ENCODE measurements at regions not wholly inside any gene's neighbourhood (a gene's known extent, or its start where the extent isn't known, plus 50 kb on each side); places are given as distances from the start of the nearest gene placed in this dataset.

GRCh38 chr3:159629329-159630084 lies 359.1 kb upstream of the IL12A start:
- no peak for DNase-seq

GRCh38 chr3:159631226-159631625 lies 357.4 kb upstream of the IL12A start:
- no peak for DNase-seq

- DNase-seq, result no peak
These were observed 356.5 kb upstream of the IL12A start for GRCh38 chr3:159632128-159632527.

- no peak for DNase-seq
These were observed 355.8 kb upstream of the IL12A start for GRCh38 chr3:159632851-159633250.

- DNase-seq, result no peak
These were observed 354.2 kb upstream of the IL12A start for GRCh38 chr3:159634483-159634882.

- DNase-seq, result no peak
These were observed 353.5 kb upstream of the IL12A start for GRCh38 chr3:159635047-159635641.

GRCh38 chr3:159637883-159638542 lies 350.6 kb upstream of the IL12A start:
- DNase-seq, result no peak

GRCh38 chr3:159640225-159640624 lies 348.4 kb upstream of the IL12A start:
- DNase-seq, result no peak

GRCh38 chr3:159643406-159643805 lies 345.2 kb upstream of the IL12A start:
- DNase-seq, result no peak

- DNase-seq, result no peak
These were observed 342.8 kb upstream of the IL12A start for GRCh38 chr3:159645874-159646273.

GRCh38 chr3:159649951-159650350 lies 338.7 kb upstream of the IL12A start:
- DNase-seq, result no peak

GRCh38 chr3:159650726-159651125 lies 337.9 kb upstream of the IL12A start:
- DNase-seq, result no peak

- no peak for DNase-seq
These were observed 336.2 kb upstream of the IL12A start for GRCh38 chr3:159652452-159652851.

GRCh38 chr3:159654183-159655134 lies 334.2 kb upstream of the IL12A start:
- DNase-seq, result no peak

- DNase-seq, result no peak
These were observed 333.4 kb upstream of the IL12A start for GRCh38 chr3:159655202-159655601.

GRCh38 chr3:159657176-159657575 lies 331.5 kb upstream of the IL12A start:
- no peak for DNase-seq

- no peak for DNase-seq
These were observed 331.0 kb upstream of the IL12A start for GRCh38 chr3:159657629-159658028.

- no peak for DNase-seq
These were observed 328.3 kb upstream of the IL12A start for GRCh38 chr3:159660326-159660725.

GRCh38 chr3:159660901-159661300 lies 327.7 kb upstream of the IL12A start:
- DNase-seq, result no peak

- DNase-seq, result no peak
These were observed 326.1 kb upstream of the IL12A start for GRCh38 chr3:159662549-159662948.

GRCh38 chr3:159664006-159664405 lies 324.6 kb upstream of the IL12A start:
- DNase-seq, result no peak

- DNase-seq, result no peak
These were observed 324.0 kb upstream of the IL12A start for GRCh38 chr3:159664653-159665052.

GRCh38 chr3:159667261-159667660 lies 321.4 kb upstream of the IL12A start:
- DNase-seq, result no peak

Measured in CD4-positive, alpha-beta T cell treated with Interleukin-4 for 1 hour (primary cell).